Stimulated activated CD8-positive, alpha-beta memory T cell treated with anti-CD3 and anti-CD28 coated beads, Interleukin-4, amount 100 ng/mL, for 24 hours (primary cell): ENCODE measurements at regions not wholly inside any gene's neighbourhood (a gene's known extent, or its start where the extent isn't known, plus 50 kb on each side); places are given as distances from the start of the nearest gene placed in this dataset.
"Not testable (repeated sequence)": the region's sequence is repeated elsewhere in the genome, so short reads cannot be mapped to it uniquely, and the experiment has no call there.

ENCODE experiments used
- DNase-seq: peaks from one replicate; pipeline ENCODE4 v3.0.0-alpha.2; 2020; ENCODE audit warnings: low read depth

DNA sequence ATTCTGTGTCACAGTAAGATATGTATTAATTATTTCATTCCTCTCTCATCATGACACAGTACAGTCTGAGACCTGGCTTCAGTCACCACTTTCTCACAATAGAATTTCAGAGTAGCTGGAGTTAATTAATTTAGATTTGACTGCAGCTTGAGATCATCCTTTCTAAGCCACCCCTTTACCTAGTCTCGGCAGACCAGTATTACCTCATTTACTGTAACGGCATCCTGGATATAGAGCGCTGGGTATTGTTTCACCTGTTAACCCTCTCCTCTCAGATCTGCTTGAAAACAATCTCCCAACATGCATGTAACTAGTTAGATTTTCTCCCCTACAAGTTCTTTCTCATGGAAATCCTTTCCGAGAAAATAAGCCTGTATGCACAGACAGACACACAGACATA, 1057.5 kb downstream of the GATA3 start:
- DNase-seq = no peak

DNA sequence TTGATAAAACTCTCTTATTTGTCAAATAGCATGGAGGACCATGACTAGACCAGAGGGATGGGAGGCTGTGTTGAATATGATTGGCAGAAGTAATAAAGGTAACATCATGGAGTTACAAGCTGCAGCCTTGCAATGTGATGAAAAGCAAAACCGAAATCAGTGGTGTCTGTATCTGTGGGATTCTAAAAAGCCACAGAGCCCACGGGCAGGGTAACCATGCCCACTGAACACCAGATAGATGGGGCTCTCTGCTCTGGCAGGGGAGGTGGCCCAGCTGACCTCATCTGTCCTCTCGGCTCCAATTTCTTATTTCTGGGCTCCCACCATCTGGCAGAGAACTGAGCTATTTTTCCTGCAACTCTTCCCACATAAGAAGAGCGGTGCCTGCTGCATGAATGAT, 1072.2 kb downstream of the GATA3 start:
- DNase-seq = no peak

DNA sequence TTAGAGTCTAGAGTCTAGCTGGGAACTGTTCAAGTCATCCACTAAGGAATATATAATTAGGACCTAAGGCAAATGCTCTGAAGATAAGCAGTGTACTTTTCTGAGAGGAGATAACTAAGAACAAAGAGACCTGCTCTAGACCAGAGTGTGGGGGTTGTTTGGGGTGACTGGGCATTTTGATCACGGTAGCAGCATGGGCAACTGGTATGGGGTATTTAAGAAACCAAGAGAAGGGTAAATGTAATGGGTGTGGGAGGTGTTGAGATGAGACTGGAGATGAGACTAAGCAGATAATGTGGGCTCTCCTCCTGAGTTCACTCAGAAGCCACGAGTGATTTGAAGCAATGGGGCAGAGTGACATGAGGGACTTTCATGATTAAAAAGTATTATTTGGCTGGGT, 1082.9 kb downstream of the GATA3 start:
- no peak for DNase-seq

DNA sequence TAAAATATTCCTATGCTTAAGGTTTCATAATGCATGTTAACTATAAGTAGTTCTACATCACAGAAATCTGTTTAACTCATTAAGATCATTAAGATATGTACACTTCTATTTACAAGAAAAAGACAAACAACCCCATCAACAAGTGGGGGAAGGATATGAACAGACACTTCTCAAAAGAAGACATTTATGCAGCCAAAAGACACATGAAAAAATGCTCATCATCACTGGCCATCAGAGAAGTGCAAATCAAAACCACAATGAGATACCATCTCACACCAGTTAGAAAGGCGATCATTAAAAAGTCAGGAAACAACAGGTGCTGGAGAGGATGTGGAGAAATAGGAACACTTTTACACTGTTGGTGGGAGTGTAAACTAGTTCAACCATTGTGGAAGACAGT, 1084.3 kb downstream of the GATA3 start:
- DNase-seq = not testable (repeated sequence)

DNA sequence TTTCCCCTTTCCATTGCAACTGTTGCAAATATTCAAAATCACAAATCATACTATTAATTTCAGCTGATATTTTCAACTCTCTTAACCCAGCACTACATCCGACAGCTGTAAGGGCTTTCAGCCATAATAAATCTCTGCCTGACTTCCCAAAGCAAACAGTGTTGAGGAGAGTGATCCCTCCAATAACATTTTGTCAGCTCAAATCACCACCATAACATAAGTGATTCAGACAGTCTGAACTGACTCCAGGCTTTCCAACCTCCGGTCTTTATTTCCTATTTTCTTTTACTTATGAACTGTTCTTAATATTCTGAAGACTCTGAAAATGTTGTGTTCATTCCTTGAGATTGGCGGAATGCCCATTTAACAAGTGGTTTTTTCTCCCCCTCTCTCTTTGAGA, 1085.9 kb downstream of the GATA3 start:
- no peak for DNase-seq

DNA sequence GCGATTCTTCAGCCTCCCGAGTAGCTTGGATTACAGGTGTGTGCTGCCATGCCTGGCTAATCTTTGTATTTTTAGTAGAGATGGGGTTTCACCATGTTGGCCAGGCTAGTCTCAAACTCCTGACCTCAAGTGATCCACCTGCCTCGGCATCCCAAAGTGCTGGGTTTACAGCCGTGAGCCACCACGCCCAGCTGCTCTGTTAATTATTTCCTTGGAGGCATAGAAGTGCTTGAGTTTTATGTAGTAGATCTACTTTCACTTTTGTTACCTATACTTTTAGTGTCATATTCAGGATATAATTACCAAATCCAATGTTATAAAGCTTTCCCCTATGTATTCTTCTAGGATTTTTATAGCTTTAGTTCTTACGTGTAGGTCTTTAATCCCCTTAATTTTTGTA, 1093.0 kb downstream of the GATA3 start:
- no peak for DNase-seq

DNA sequence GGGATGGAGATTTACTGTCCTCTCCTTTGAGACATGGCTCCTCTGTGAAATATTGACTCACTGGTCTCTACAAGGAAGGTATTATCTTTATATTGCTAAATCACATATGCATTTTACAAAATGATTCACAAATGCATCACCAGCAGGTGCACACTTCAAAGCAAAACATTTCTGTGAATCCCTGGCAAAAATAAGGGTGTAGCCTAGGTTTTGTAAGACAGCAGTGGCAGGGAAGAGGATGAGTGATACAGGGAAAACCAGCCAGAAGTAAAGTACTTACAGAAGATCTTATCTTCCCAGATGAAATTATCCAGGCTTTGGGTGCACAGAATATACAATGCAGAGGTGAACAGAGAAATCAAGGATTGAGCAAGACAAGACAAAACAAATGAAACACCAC, 1094.6 kb downstream of the GATA3 start:
- no peak for DNase-seq

DNA sequence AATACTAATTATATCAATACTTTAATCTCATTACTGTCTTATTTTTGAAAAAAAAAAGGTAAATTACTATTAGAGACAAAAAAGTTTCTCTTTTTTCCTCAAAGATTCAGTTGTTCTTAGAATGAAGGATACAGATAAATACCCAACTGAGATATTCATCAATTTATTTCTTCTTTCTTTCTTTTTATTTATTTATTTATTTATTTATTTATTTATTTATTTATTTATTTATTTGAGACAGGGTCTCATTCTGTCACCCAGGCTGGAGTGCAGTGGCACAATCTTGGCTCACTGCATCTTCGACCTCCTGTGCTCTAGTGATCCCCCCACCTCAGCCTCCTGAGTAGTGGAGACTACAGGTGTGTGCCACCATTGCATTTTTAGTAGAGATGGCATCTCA, 1098.6 kb downstream of the GATA3 start:
- not testable (repeated sequence) for DNase-seq

DNA sequence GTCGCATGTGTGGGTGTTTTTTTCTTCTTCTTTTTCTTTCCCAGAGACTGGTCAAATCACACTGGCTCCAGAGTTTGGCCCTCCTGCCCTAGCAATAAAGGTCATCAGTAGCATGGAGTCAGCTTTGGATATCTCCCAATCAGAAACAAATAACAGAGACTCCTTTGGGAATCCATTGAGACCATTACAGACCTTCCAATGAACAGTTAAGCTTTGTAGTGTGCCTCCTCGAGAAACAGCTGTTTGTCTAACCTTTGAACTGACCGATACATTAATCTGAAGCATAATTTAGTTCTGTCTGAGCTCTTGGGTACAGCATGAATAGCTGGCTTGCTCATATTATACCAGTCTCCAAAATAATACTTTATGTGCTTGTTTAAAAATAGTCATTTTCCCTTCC, 1103.2 kb downstream of the GATA3 start:
- DNase-seq = no peak

DNA sequence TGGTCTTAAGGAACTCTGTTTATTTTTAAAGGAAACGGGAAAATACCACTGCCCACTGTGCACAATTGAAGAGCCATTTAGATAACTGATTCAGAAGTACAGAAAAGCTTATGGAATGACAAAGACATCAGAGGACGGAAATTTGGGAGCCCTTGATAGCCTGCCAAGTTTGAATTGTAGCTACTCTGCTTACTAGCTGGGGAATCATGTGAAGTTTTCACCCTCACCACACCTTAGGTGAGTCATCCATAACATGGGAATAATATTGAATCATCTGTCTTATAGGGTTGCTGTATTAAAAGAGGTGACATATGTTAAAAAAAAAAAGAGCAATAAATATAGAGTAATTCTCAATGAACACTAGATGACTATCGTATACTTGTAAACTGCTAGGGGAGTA, 1104.2 kb downstream of the GATA3 start:
- no peak for DNase-seq

DNA sequence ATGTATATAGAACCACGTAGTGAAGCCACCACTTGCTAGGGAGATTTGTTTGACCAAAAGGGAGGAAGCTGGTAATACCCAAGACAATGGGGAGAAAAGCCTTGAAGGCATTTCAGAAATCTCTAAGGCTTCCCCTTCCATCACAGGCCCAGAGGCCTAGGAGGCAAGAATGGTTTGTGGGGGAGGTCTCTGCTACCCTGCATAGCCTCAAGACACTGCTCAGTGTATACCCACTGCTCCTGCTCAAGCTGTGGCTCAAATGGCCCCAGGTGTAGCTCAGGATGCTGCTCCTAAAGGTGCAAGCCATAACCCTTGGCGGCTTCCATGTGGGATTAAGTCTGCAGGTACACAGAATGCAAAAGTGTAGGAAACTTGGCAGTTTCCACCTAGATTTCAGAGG, 1105.8 kb downstream of the GATA3 start:
- DNase-seq = no peak

DNA sequence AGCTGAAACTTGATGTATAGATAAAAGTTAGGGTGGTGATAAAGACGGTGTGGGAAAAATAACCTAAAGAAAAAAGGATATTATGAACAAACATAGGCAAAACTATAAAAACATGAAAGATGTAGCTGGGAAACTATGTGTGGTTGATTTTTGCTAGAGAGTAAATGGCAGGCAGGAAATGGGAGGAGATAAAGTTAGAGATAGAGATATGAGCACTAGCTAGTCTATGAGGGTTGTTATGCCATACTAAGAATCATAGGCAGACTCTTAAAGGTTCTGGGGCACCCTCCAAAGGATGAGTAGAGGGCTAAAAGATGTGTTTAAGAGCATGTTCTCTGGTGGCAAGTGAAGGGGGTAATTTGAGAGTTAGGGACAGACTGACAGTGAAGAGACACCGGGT, 1109.2 kb downstream of the GATA3 start:
- no peak for DNase-seq

DNA sequence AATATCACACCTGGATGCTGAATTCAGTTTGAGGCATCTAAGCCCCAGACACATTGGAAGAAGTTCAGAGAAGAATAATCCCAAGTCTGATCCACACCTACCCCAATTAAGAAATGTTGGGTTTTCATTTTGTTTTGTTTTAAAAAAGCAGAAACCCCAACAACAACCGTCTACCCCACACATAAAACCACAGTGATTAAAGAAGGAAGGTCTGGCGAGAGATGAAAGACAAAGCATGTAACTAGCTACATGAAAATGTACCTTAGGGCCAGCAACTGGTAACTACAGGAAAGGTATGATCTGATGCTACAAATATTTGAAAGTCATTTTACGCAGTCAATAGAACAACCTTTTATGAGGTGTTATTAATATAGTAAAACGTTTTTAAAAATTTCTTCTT, 1112.3 kb downstream of the GATA3 start:
- DNase-seq = no peak

DNA sequence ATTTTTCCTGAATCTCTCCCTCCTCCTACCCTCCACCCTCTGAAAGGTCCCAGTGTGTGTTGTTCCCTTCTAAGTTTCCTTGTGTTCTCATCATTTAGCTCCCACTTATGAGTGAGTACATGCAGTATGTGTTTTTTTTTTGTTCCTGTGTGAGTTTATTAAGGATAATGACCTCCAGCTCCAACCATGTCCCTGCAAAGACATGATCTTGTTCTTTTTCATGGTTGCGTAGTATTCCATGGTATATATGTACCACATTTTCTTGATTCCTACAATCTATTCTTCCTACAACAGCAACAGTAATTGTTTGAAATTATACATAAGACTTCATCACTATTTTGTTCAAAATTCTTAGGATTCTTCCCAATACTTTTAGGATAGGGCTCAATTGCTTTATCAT, 1117.8 kb downstream of the GATA3 start:
- DNase-seq = no peak

DNA sequence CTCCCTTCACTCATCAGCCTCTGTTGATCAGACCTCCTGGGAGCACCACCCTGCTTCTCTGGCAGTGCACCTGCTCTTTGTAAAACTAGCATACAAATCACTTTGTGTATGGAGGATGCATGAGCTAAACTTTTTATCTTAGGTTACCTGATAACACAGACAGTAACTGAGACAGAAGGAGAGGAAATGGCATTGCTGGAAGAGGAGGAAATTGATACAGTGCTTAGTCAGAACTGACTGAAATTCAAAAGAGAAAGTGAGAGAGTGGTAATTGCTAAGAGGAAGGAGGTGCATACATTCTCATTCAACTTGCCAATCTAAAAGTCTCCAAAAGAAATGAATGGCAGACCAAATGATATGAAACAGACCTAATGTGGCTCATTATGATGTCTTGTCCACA, 1120.7 kb downstream of the GATA3 start:
- no peak for DNase-seq

DNA sequence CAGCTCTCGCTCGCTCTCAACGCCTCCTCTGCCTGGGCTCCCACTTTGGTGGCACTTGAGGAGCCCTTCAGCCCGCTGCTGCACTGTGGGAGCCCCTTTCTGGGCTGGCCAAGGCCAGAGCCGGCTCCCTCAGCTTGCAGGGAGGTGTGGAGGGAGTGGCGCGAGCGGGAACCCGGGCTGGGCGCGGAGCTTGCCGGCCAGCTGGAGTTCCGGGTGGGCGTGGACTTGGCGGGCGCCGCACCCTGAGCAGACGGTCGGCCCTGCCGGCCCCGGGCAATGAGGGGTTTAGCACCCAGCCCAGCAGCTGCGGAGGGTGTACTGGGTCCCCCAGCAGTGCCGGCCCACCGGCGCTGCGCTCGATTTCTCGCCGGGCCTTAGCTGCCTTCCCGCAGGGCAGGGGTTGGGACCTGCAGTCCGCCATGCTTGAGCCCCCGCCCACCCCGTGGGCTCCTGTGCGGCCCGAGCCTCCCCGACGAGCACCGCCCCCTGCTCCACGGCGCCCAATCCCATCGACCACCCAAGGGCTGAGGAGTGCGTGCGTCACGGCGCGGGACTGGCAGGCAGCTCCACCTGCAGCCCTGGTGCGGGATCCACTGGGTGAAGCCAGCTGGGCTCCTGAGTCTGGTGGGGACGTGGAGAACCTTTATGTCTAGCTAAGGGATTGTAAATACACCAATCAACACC, 1128.9 kb downstream of the GATA3 start:
- DNase-seq = not testable (repeated sequence)

DNA sequence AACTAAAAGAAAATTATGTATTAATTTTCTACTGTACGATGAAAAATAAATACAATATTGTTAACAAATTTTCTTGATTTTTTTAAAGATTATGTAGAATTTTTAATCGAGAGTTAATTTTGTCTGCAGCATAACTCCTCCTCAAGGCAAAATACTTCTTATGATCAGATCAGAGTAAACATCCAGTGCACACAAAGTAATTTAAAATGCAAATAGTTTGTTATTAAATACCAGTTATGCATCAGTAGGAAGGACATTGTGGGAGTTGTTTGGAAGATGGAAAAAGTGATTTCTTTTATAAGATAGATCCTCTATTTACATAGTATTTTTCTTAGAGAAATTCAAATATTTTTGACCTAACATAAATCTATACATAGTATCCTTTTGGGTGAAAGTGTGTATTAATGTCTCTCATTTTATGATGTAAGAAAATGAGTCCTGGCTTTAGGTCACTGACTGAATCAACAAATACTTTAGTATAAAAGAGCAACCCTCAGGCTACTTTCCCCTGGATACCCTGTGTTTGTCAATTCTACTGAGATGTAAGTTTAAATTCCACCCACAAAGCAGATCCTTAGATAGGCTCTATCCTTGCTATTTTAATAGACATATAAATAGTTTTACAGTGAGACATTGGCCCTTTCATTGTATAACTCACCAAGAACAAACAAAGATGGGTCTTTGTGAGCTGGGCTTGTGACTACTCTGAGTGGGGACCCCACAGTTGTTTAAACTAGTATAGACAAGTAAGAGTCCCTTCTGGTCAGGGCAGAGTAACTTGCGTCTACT, 1133.7 kb downstream of the GATA3 start:
- DNase-seq = no peak

DNA sequence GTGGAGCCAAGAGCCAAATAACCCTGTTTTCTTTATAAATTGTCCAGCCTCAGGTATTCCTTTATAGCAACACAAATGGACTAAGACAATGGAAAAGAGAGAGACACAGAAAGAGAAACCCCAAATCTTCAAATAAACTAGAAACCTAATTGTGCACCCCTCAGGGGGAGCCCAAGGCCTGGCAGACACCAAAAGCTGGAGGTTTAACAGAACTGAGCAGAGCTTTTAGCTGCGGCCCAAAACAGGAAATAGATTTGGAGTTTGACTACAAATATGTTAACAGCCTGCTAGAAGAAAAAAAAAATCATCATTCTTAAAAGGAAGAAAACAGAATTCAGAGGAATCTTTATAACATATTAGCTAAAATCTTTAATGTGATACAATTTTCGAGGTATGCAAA, 1135.0 kb downstream of the GATA3 start:
- no peak for DNase-seq

DNA sequence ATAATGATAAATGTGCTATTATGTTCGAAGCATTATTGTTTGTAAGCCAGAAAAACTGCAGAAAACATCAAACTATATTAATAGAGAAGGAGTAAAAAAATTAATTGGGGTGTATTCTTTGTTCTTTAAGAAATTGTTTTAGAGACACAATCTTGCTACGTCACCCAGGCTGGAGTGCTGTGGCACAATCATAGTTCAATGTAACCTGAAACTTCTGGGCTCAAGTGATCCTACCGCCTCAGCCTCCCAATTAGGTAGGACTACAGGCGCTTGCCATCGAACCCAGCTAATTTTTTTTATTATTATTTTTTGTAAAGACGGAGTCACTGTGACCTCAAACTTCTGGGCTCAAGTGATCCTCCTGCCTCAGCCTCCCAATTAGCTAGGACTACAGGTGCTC, 1138.6 kb downstream of the GATA3 start:
- DNase-seq = no peak

DNA sequence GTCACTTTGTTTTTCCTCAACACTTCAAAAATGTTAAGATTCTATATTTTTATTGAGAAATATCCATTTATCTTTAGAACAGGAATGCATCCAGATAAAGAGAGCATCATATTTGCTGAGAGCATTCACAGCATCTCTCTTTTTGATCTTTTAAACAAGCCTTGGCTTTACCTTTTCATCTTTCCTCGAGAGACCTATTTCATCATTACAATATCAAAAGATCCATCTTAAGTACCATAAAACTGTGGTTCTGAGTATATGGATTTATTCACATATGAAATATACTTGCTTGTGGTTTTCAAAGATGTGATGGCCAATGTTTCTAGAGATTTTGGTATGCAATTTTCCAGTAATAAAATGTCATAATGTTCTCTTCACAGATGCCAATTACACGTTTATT, 1140.9 kb downstream of the GATA3 start:
- no peak for DNase-seq

DNA sequence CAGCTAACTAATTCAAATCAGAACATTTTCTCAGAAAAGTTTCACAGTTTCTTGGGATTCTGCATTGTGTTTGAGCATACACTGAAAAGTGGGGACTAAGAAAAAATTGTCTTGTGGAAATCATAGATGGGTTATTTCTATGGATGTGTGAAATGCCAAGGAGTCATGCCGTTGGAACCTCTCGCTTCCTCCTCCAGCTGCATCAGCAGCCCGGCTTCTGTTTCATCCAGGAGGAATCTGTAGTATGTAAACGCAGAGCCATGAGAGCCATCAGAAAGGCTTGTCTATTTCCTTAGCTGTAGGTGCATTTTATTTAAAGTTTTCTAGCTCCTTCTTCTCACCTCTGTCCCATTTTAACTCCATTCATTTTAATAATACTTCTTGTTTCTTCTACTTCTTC, 1144.1 kb downstream of the GATA3 start:
- DNase-seq = no peak

DNA sequence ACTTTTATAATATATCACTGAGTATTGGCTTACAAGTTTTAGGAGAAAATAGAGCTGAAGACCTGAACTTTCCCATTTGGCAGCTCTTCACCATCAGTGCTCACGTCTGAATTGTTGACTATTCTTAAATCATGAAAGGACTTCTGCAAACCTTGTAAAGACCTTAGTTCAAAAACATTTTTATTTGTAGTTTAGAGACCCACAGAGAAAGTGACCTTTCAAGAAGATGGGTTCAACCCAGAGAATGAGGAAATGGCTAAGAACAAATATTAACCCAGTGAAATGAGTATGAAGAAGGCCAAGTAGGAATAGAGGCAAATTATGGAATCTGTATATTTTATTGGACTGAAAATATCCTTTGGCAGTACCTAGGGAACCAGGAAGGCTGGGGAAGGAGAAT, 1151.1 kb downstream of the GATA3 start:
- DNase-seq = no peak

DNA sequence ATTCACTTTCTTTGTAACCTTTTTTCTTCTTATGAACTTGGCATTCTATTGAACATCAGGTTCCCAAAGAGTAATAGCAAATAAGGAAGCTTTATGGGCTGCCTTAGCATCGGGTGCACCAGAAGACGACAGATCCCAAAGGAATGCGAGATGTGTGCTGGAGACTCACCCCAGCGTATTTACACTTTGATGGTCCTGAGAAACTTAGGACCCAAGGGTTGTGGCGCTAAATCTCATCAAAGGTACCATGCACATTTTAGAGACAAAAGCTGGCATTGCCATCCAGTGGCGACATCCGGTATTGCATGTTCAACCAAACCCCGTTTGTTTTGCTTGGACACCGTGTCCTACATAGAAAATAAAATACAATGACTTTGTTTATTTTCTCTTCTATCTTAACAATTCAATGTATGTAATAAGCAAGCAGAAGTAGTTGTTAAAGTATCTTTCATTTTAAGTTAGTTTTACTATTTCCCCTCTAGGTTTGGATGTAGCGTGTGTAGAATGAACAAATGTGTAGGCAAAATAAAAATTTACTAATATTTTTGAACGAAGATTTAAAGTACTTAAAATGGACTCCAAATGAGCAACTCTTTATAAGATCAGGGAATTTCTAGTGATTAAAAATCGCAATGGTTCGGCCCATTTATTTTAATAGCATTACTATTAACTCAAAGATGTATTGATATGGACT, 1154.8 kb downstream of the GATA3 start:
- peak; percentile 69 for DNase-seq
